Breast epithelium (tissue), 4 donors: ENCODE measurements at regions not wholly inside any gene's neighbourhood (a gene's known extent, or its start where the extent isn't known, plus 50 kb on each side); places are given as distances from the start of the nearest gene placed in this dataset.

Experiments used
- DNase-seq, 2 donors: peaks; one replicate each; pipeline ENCODE4 v3.0.0-alpha.2; 2019; ENCODE audit warnings: low spot score in 2 of 2
- H3K27ac ChIP-seq, 2 donors: fragments of 200-600 bp; sonication (generic) in 1 of 2; one replicate each; pipeline ENCODE4 v1.5.1; 2016 to 2019; ENCODE audit warnings: mild to moderate bottlenecking in 1 of 2
- H3K27me3 ChIP-seq, 2 donors: fragments of 200-600 bp; sonication (generic) in 1 of 2; one replicate each; pipeline versions ENCODE4 v1.5.1 to v1.6.0; 2017 to 2019; ENCODE audit warnings: control low read depth in 1 of 2, mild to moderate bottlenecking in 1 of 2
- H3K36me3 ChIP-seq: fragments of 200-600 bp; one replicate; pipeline ENCODE4 v1.5.1; 2019
- H3K4me1 ChIP-seq, 2 donors: fragments of 200-600 bp; sonication (generic); one replicate each; pipeline ENCODE4 v1.5.1; 2016 to 2019; ENCODE audit warnings: control low read depth in 1 of 2
- H3K4me3 ChIP-seq, 3 donors: fragments of 200-600 bp; sonication (generic); 1 replicate in 2 of 3; 2 replicates in 1 of 3; pipeline ENCODE4 v1.5.1; 2016 to 2019; ENCODE audit warnings: mild to moderate bottlenecking in 3 of 3, moderate library complexity in 2 of 3
- H3K9me3 ChIP-seq, 2 donors: fragments of 200-600 bp; sonication (generic) in 1 of 2; one replicate each; pipeline ENCODE4 v1.5.1; 2016 to 2019; ENCODE audit warnings: control low read depth in 1 of 2
- CTCF ChIP-seq, 3 donors: fragments of 450-650 bp; IDR thresholded peaks; one replicate each; pipeline ENCODE4 v1.5.1; 2016 to 2017; ENCODE audit warnings: antibody characterized with exemption in 3 of 3, mild to moderate bottlenecking in 3 of 3, moderate library complexity in 3 of 3
- POLR2A ChIP-seq: fragments of 450-650 bp; IDR thresholded peaks from one replicate; pipeline ENCODE4 v1.6.1; 2016; ENCODE audit warnings: antibody characterized with exemption, mild to moderate bottlenecking, moderate library complexity
- POLR2AphosphoS5 ChIP-seq, 3 donors: sonication (generic); formaldehyde crosslinking; IDR thresholded peaks; one replicate each; pipeline ENCODE4 v1.6.1; 2017; ENCODE audit warnings: antibody characterized with exemption in 3 of 3
- intact Hi-C: fragments of 100-400 bp; cut with DNase I; formaldehyde crosslinking; loops from one replicate; pipeline ENCODE4 v1.15.1; 2023; ENCODE audit warnings: low total_unique reads

DNA sequence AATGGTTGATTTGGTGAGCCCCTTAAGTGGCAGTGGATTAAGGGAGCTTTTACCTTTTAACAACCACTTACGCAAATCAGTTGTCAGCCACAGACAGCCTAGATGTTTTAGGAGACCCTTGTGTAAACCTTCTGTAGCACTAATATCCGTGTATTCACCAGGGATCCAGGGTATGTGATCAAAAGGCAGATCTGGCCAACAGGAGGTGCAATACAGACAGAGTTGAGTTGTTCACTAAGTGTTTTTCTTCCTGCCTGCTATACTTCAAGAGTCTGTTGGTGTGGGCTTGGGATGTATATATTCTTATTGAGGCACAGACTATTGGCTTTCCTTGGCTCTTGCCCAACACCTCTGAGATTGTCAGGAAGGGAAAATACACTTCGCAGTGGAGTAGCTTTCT, 175.1 kb downstream of the FAT3 start:
- DNase-seq: no peak
- no peaks in the 10 kb centered on the region for H3K36me3 ChIP-seq
- no peaks in the 10 kb centered on the region for H3K27me3 ChIP-seq
- TF ChIP-seq POLR2A (no peak), CTCF (IDR thresholded peaks at IDR 0.05) (no peak), POLR2AphosphoS5 (IDR thresholded peaks at IDR 0.05) (no peak)
- intact Hi-C loops: loop anchor here (2.0 to 5.0 kb wide), 2 partner anchors 33 to 1727 kb away; no protein-coding TSS in a partner anchor
- no peaks in the 10 kb centered on the region for H3K4me1 ChIP-seq
- H3K27ac ChIP-seq: no peak overlapping the region
- no peaks in the 10 kb centered on the region for H3K9me3 ChIP-seq
- H3K4me3 ChIP-seq: no peak overlapping the region

DNA sequence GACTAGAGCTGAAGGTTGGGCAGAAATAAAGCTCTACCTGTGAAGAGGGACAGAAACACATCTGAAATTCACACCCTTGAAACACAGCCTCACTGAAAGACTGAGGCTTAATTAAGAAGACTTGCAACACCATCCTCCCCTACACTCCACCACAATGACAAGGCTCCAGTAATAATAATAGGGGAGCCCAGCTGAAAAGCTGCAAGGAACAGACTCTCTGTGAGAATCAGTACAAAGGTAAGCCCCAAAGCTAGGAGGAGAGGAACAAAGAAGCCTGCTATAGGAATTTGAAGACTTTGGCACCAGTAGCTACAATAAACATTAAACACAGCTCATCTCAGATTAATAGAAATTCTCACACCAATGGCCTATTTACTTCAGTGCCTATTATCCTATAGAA, 176.9 kb downstream of the FAT3 start:
- H3K36me3 ChIP-seq: no peaks in the 10 kb centered on the region
- intact Hi-C loops: loop anchor here (2.0 to 5.0 kb wide), 2 partner anchors 31 to 1729 kb away; no protein-coding TSS in a partner anchor
- H3K4me3 ChIP-seq: no peak overlapping the region
- H3K4me1 ChIP-seq: no peaks in the 10 kb centered on the region
- H3K27me3 ChIP-seq: no peaks in the 10 kb centered on the region
- no peaks in the 10 kb centered on the region for H3K9me3 ChIP-seq
- TF ChIP-seq POLR2A: no peak
- no peak for TF ChIP-seq CTCF (IDR thresholded peaks at IDR 0.05)
- TF ChIP-seq POLR2AphosphoS5 (IDR thresholded peaks at IDR 0.05): no peak
- H3K27ac ChIP-seq: no peak overlapping the region
- no peak for DNase-seq

GRCh38 chr11:92406472-92406871, 181.9 kb downstream of the FAT3 start:
- no peak overlapping the region for H3K27ac ChIP-seq
- intact Hi-C loops: no loop called here
- no peak for TF ChIP-seq CTCF (IDR thresholded peaks at IDR 0.05)
- no peak for TF ChIP-seq POLR2A
- TF ChIP-seq POLR2AphosphoS5 (IDR thresholded peaks at IDR 0.05): no peak

DNA sequence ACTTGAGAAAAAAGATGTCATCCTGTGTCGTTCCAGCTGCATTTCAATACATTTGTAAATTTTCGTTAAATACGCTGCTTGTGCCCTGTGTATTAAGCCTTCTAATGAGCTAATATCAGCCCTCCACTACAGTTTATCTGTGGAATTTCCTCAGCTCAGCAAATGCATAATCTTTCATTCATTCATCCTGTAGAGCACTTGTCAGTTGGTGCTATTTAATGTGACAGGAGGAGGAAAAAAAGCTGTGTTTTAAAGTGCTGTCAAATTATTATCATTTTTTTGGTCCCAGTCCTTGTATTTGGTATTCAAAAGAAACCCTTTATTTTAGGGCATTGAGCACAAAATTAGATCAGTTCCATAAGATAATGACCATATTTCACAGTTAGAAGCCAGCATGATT, 184.7 kb downstream of the FAT3 start:
- H3K27ac ChIP-seq: no peak overlapping the region
- no peaks in the 10 kb centered on the region for H3K36me3 ChIP-seq
- H3K4me3 ChIP-seq: no peak overlapping the region
- DNase-seq: no peak
- H3K4me1 ChIP-seq: no peaks in the 10 kb centered on the region
- TF ChIP-seq POLR2AphosphoS5 (IDR thresholded peaks at IDR 0.05): no peak
- TF ChIP-seq POLR2A: no peak
- TF ChIP-seq CTCF (IDR thresholded peaks at IDR 0.05): no peak
- no peaks in the 10 kb centered on the region for H3K9me3 ChIP-seq
- intact Hi-C loops: no loop called here
- no peaks in the 10 kb centered on the region for H3K27me3 ChIP-seq

More at GRCh38 chr11:92406472-92406871, 181.9 kb downstream of the FAT3 start:
- H3K36me3 ChIP-seq: no peaks in the 10 kb centered on the region
- no peaks in the 10 kb centered on the region for H3K9me3 ChIP-seq
- no peak overlapping the region for H3K4me3 ChIP-seq
- no peak for DNase-seq
- no peaks in the 10 kb centered on the region for H3K27me3 ChIP-seq
- H3K4me1 ChIP-seq: no peaks in the 10 kb centered on the region

GRCh38 chr11:92409956-92410355, 185.3 kb downstream of the FAT3 start:
- Histone ChIP-seq H3K36me3 (no peaks in the 10 kb centered on the region), H3K4me1 (no peaks in the 10 kb centered on the region), H3K27me3 (no peaks in the 10 kb centered on the region), H3K4me3 (no peak overlapping the region), H3K9me3 (no peaks in the 10 kb centered on the region), H3K27ac (no peak overlapping the region)
- TF ChIP-seq POLR2AphosphoS5 (IDR thresholded peaks at IDR 0.05): no peak
- TF ChIP-seq POLR2A: no peak
- no peak for TF ChIP-seq CTCF (IDR thresholded peaks at IDR 0.05)
- no peak for DNase-seq
- intact Hi-C loops: no loop called here
